Thoracic aorta (tissue), 2 donors: ENCODE measurements at regions not wholly inside any gene's neighbourhood (a gene's known extent, or its start where the extent isn't known, plus 50 kb on each side); places are given as distances from the start of the nearest gene placed in this dataset.

ENCODE experiments used
- ATAC-seq: fragments of 150-250 bp; one replicate; pipeline ENCODE4 v1.8.0; 2017; ENCODE audit warnings: low read depth; ENCODE audit not compliant: insufficient number of reproducible peaks, low FRiP score
- DNase-seq: peaks from one replicate; pipeline ENCODE4 v3.0.0-alpha.2; 2020; ENCODE audit warnings: low spot score
- H3K27ac ChIP-seq, 2 donors: fragments of 200-600 bp; sonication (generic); 1 replicate in 1 of 2; 2 replicates in 1 of 2; pipeline ENCODE4 v1.5.1; 2016; ENCODE audit warnings: mild to moderate bottlenecking in 2 of 2, moderate library complexity in 2 of 2
- H3K27me3 ChIP-seq: fragments of 200-600 bp; sonication (generic); replicated peaks from 2 replicates; pipeline ENCODE4 v1.6.0; 2016; ENCODE audit warnings: mild to moderate bottlenecking; ENCODE audit not compliant: insufficient read depth
- H3K36me3 ChIP-seq: fragments of 200-600 bp; sonication (generic); one replicate; pipeline ENCODE4 v1.5.1; 2016
- H3K4me1 ChIP-seq, 2 donors: fragments of 200-600 bp; sonication (generic); 1 replicate in 1 of 2; 2 replicates in 1 of 2; pipeline versions ENCODE4 v1.5.1 to v1.6.0; 2016; ENCODE audit warnings: low read depth in 2 of 2, mild to moderate bottlenecking in 1 of 2; ENCODE audit not compliant: control insufficient read depth in 1 of 2
- H3K4me3 ChIP-seq: fragments of 200-600 bp; sonication (generic); 2 replicates; pipeline ENCODE4 v1.5.1; 2016; ENCODE audit warnings: mild to moderate bottlenecking
- H3K9me3 ChIP-seq: fragments of 200-600 bp; sonication (generic); 2 replicates; pipeline ENCODE4 v1.5.1; 2016
- CTCF ChIP-seq: fragments of 200-600 bp; sonication (generic); IDR thresholded peaks from one replicate; pipeline ENCODE4 v1.5.1; 2019; ENCODE audit warnings: antibody characterized with exemption

- Histone ChIP-seq H3K27me3 (no peaks in the 10 kb centered on the region), H3K36me3 (no peaks in the 10 kb centered on the region), H3K4me1 (no peaks in the 10 kb centered on the region), H3K4me3 (no peak overlapping the region), H3K9me3 (no peaks in the 10 kb centered on the region), H3K27ac (no peak overlapping the region)
- ATAC-seq (no peak), DNase-seq (no peak)
- TF ChIP-seq CTCF, result no peak
Measured at GRCh38 chr2:40877734-40878288, 425.9 kb upstream of the SLC8A1 start.

GRCh38 chr2:40879305-40879704 lies 427.4 kb upstream of the SLC8A1 start:
- no peak for TF ChIP-seq CTCF
- H3K27ac ChIP-seq, result no peak overlapping the region
- H3K9me3 ChIP-seq, result no peaks in the 10 kb centered on the region

GRCh38 chr2:40886100-40886499 lies 434.2 kb upstream of the SLC8A1 start:
- Histone ChIP-seq H3K9me3 (no peaks in the 10 kb centered on the region), H3K27ac (no peak overlapping the region), H3K4me3 (no peak overlapping the region), H3K4me1 (no peaks in the 10 kb centered on the region), H3K36me3 (no peaks in the 10 kb centered on the region), H3K27me3 (no peaks in the 10 kb centered on the region)
- ATAC-seq (no peak), DNase-seq (no peak)
- no peak for TF ChIP-seq CTCF

More at GRCh38 chr2:40879305-40879704, 427.4 kb upstream of the SLC8A1 start:
- no peaks in the 10 kb centered on the region for H3K4me1 ChIP-seq
- no peaks in the 10 kb centered on the region for H3K27me3 ChIP-seq
- ATAC-seq (no peak), DNase-seq (no peak)
- H3K4me3 ChIP-seq, result no peak overlapping the region
- no peaks in the 10 kb centered on the region for H3K36me3 ChIP-seq

- Histone ChIP-seq H3K36me3 (no peaks in the 10 kb centered on the region), H3K27ac (no peak overlapping the region), H3K4me1 (no peaks in the 10 kb centered on the region), H3K27me3 (no peaks in the 10 kb centered on the region), H3K4me3 (no peak overlapping the region), H3K9me3 (no peaks in the 10 kb centered on the region)
- ATAC-seq (no peak), DNase-seq (no peak)
- TF ChIP-seq CTCF, result no peak
Measured at GRCh38 chr2:40886655-40887054, 434.8 kb upstream of the SLC8A1 start.

GRCh38 chr2:40896358-40896757 lies 444.5 kb upstream of the SLC8A1 start:
- no peak for DNase-seq
- Histone ChIP-seq H3K27ac (no peak overlapping the region), H3K4me1 (no peaks in the 10 kb centered on the region), H3K4me3 (no peak overlapping the region), H3K9me3 (no peaks in the 10 kb centered on the region), H3K36me3 (no peaks in the 10 kb centered on the region), H3K27me3 (no peaks in the 10 kb centered on the region)
- no peak for TF ChIP-seq CTCF
- ATAC-seq, result no peak
